ENCODE measurements at regions not wholly inside any gene's neighbourhood (a gene's known extent, or its start where the extent isn't known, plus 50 kb on each side); places are given as distances from the start of the nearest gene placed in this dataset.
A peak's percentile ranks its signal among the peaks of the same experiment; 100 is the strongest.

DNA sequence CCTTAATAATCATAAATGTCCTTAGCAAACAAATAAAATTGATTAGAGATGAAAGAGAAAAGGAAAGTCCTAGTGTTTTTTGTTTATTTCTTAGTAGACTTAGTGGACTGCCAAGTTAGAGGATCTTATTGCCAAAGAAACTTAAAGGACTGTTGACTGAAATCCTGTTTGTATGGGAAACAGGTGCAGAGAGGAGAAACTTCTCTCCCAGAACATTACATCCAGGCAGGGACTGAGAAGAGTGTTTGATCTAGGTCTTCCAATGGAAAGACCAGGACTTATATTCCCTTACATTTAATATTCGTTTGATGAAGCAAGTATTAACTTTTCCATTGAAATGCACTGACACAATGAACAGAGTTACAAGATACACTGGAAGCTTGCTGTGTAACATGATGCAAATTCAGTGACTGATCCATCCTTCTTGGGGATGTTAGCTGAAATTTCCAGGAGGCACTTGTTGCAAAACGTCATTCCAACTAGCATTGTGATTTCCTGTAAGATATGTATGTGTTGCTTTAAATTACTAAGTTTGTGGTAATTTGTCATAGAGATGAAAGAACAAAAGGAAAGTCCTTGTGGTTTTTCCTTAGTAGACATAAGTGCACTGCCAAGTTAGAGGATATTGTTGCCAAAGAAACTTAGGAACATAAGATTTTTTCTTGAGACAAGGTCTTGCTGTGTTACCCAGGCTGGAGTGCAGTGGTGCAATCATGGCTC, 505.6 kb downstream of the STIM2 start:
- no peak overlapping the region for H3K27ac ChIP-seq
- DNase-seq (no peak), ATAC-seq (ENCODE audit: low FRiP score in 2 of 2) (no peak)
- no peaks in the 10 kb centered on the region for H3K36me3 ChIP-seq
- no peaks in the 10 kb centered on the region for H3K4me1 ChIP-seq
- H3K27me3 ChIP-seq: no peaks in the 10 kb centered on the region
- TF ChIP-seq POLR2AphosphoS5 (IDR thresholded peaks at IDR 0.05) (no peak), POLR2A (IDR thresholded peaks at IDR 0.05) (no peak), EP300 (IDR thresholded peaks at IDR 0.05) (no peak)
- TF ChIP-seq, protein P1, sequence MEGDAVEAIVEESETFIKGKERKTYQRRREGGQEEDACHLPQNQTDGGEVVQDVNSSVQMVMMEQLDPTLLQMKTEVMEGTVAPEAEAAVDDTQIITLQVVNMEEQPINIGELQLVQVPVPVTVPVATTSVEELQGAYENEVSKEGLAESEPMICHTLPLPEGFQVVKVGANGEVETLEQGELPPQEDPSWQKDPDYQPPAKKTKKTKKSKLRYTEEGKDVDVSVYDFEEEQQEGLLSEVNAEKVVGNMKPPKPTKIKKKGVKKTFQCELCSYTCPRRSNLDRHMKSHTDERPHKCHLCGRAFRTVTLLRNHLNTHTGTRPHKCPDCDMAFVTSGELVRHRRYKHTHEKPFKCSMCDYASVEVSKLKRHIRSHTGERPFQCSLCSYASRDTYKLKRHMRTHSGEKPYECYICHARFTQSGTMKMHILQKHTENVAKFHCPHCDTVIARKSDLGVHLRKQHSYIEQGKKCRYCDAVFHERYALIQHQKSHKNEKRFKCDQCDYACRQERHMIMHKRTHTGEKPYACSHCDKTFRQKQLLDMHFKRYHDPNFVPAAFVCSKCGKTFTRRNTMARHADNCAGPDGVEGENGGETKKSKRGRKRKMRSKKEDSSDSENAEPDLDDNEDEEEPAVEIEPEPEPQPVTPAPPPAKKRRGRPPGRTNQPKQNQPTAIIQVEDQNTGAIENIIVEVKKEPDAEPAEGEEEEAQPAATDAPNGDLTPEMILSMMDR (IDR thresholded peaks at IDR 0.05): no peak
- H3K9me3 ChIP-seq: no peaks in the 10 kb centered on the region
- H3K4me3 ChIP-seq: no peak overlapping the region
- 39 to 50% methylated on average over 2 of the region's 2 CpGs for WGBS, 2 donors

DNA sequence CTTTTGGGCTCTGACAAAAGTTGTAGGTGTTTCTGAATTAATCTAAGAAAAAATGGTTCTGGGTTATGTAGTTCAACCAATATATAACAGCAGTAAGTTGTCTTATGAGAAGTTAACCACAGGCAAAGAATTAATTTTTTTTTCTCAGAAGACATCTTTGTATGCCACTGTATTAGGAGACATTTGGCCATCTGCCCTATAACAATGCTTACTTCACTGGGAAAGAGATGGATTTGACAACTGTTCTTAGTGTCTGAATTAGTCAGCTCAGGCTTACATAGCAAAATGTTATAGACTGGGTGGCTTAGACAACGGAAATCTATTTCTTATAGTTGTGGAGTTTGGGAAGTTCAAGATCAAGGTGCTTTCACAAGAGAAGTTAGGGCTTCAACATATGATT, 508.1 kb downstream of the STIM2 start:
- ATAC-seq (ENCODE audit: low FRiP score in 2 of 2): no peak
- H3K36me3 ChIP-seq: no peaks in the 10 kb centered on the region
- no peaks in the 10 kb centered on the region for H3K9me3 ChIP-seq
- H3K27me3 ChIP-seq: no peaks in the 10 kb centered on the region
- no peaks in the 10 kb centered on the region for H3K4me1 ChIP-seq
- DNase-seq: no peak
- TF ChIP-seq POLR2AphosphoS5 (IDR thresholded peaks at IDR 0.05) (no peak), EP300 (IDR thresholded peaks at IDR 0.05) (no peak), POLR2A (IDR thresholded peaks at IDR 0.05) (no peak)
- TF ChIP-seq, protein P1 (IDR thresholded peaks at IDR 0.05): no peak
- H3K4me3 ChIP-seq: no peak overlapping the region
- WGBS, 2 donors: 81 to 91% methylated on average over 1 of the region's 1 CpG
- no peak overlapping the region for H3K27ac ChIP-seq

DNA sequence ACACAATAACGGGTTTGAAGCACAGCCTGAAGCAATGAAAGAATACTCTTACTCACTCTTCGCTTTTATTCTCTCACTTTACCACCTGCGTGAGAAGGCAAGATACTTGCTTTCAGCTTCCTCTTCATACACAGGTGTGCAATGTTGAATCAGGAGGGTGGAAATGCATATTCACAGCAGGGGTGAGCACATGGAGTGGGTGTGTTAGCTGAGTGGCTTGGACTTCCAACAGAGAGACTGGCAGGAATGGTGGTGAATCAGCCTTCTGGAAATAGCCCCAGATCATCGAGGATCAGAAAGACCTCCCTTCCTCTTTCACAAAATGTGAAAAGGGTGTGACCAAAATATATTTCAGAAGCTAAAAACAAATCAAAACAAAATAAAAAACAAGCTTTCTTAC, 521.2 kb downstream of the STIM2 start:
- no peak for TF ChIP-seq EP300 (IDR thresholded peaks at IDR 0.05)
- TF ChIP-seq POLR2A (IDR thresholded peaks at IDR 0.05): no peak
- ATAC-seq (ENCODE audit: low FRiP score in 2 of 2) (no peak), DNase-seq (no peak)
- Histone ChIP-seq H3K36me3 (no peaks in the 10 kb centered on the region), H3K9me3 (no peaks in the 10 kb centered on the region), H3K27ac (no peak overlapping the region), H3K27me3 (no peaks in the 10 kb centered on the region), H3K4me3 (no peak overlapping the region), H3K4me1 (no peaks in the 10 kb centered on the region)
- 87 to 89% methylated on average over 4 of the region's 4 CpGs for WGBS, 2 donors

DNA sequence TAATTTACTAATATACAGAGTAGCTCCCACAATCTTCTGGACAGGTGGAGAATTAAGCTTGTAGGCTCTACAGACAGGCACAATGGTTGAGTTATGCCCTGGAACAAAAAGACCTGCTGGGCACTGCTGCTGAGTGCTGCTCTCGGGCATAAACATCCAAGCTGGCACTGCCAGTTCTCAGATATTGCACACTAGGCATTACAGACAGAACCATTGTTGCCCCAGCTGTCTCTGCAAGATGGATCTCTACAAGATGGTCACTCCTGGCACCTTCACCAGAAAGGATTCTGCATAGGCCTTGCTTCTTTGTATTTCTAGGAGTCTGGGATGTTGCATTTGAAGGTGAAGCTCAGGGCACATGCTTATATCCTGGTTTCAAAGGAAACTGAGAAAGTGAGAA, 527.1 kb downstream of the STIM2 start:
- ATAC-seq (ENCODE audit: low FRiP score in 2 of 2) (no peak), DNase-seq (no peak)
- TF ChIP-seq POLR2AphosphoS5 (IDR thresholded peaks at IDR 0.05) (no peak), EP300 (IDR thresholded peaks at IDR 0.05) (no peak), POLR2A (IDR thresholded peaks at IDR 0.05) (no peak)
- TF ChIP-seq, protein P1 (IDR thresholded peaks at IDR 0.05): no peak
- 47 to 50% methylated on average over 1 of the region's 1 CpG for WGBS, 2 donors
- no peak overlapping the region for H3K27ac ChIP-seq
- H3K9me3 ChIP-seq: no peaks in the 10 kb centered on the region
- H3K4me3 ChIP-seq: no peak overlapping the region
- H3K27me3 ChIP-seq: no peaks in the 10 kb centered on the region
- no peaks in the 10 kb centered on the region for H3K36me3 ChIP-seq
- H3K4me1 ChIP-seq: no peaks in the 10 kb centered on the region

DNA sequence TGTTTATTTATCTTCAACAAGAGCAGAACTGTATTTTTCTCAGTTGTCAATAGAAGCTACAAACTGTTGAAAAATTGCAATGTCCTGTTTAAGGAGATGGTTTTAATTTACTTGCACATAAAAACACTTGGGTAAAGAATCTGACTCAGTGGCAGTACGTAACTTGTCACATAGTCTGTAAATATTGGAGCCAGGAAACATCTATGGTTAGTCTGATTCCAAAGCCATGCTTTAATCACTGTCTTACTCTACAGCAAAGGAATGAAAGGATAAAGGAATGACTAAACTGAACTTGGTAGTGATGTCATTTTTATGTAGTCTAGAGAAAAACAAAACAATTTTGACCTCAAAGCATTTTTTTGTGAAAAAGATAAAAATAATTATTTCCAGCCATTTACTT, 537.2 kb downstream of the STIM2 start:
- Histone ChIP-seq H3K36me3 (no peaks in the 10 kb centered on the region), H3K27me3 (no peaks in the 10 kb centered on the region), H3K4me3 (no peak overlapping the region), H3K27ac (no peak overlapping the region), H3K9me3 (no peaks in the 10 kb centered on the region), H3K4me1 (no peaks in the 10 kb centered on the region)
- peak in 1 of 2 donors; percentile 93 for ATAC-seq (ENCODE audit: low FRiP score in 2 of 2)
- no peak for DNase-seq
- 57 to 58% methylated on average over 1 of the region's 1 CpG for WGBS, 2 donors
- TF ChIP-seq POLR2AphosphoS5 (IDR thresholded peaks at IDR 0.05) (no peak), EP300 (IDR thresholded peaks at IDR 0.05) (no peak), POLR2A (IDR thresholded peaks at IDR 0.05) (no peak)
- TF ChIP-seq, protein P1 (IDR thresholded peaks at IDR 0.05): no peak
